Thyroid gland (tissue), 4 donors: ENCODE measurements at regions not wholly inside any gene's neighbourhood (a gene's known extent, or its start where the extent isn't known, plus 50 kb on each side); places are given as distances from the start of the nearest gene placed in this dataset.

Source experiments
- DNase-seq, 2 donors: peaks; one replicate each; pipeline ENCODE4 v3.0.0-alpha.2; 2019
- H3K27ac ChIP-seq, 3 donors: fragments of 200-600 bp; sonication (generic); 1 replicate in 2 of 3; 2 replicates in 1 of 3; pipeline ENCODE4 v1.5.1; 2016 to 2019; ENCODE audit warnings: mild to moderate bottlenecking in 1 of 3, moderate library complexity in 1 of 3
- H3K27me3 ChIP-seq: fragments of 200-600 bp; sonication (generic); one replicate; pipeline ENCODE4 v1.5.1; 2019
- H3K36me3 ChIP-seq, 2 donors: fragments of 200-600 bp; sonication (generic); one replicate each; pipeline ENCODE4 v1.5.1; 2016 to 2019
- H3K4me1 ChIP-seq, 2 donors: fragments of 200-600 bp; sonication (generic); one replicate each; pipeline ENCODE4 v1.5.1; 2017 to 2019
- H3K4me3 ChIP-seq, 3 donors: fragments of 200-600 bp; sonication (generic); replicated peaks in 1 of 3; 1 replicate in 2 of 3; 2 replicates in 1 of 3; pipeline ENCODE4 v1.5.1; 2016; ENCODE audit warnings: mild to moderate bottlenecking in 1 of 3
- H3K9me3 ChIP-seq: fragments of 200-600 bp; sonication (generic); one replicate; pipeline ENCODE4 v1.5.1; 2017
- POLR2A ChIP-seq, 2 donors: fragments of 450-650 bp; IDR thresholded peaks; one replicate each; pipeline ENCODE4 v1.6.1; 2017; ENCODE audit warnings: antibody characterized with exemption in 2 of 2, mild to moderate bottlenecking in 2 of 2, moderate library complexity in 1 of 2
- WGBS, 2 donors: methylation state at CpG; one replicate each; pipeline ENCODE4 v1.1.5; 2017; 5-methylcytosine and 5-hydroxymethylcytosine counted together
- intact Hi-C: fragments of 100-400 bp; cut with DNase I; formaldehyde crosslinking; loops from one replicate; pipeline ENCODE4 v1.15.1; 2023
- TF ChIP-seq, protein P1 (sequence below), 6 experiments: fragments of 200-600 bp in 3 of 6; fragments of 450-650 bp in 3 of 6; sonication (generic) in 3 of 6; IDR thresholded peaks; one replicate each; pipeline ENCODE4 v1.5.1; 2016 to 2019; ENCODE audit warnings: antibody characterized with exemption in 6 of 6, mild to moderate bottlenecking in 2 of 6, inconsistent platforms in 1 of 6, moderate library complexity in 1 of 6

DNA sequence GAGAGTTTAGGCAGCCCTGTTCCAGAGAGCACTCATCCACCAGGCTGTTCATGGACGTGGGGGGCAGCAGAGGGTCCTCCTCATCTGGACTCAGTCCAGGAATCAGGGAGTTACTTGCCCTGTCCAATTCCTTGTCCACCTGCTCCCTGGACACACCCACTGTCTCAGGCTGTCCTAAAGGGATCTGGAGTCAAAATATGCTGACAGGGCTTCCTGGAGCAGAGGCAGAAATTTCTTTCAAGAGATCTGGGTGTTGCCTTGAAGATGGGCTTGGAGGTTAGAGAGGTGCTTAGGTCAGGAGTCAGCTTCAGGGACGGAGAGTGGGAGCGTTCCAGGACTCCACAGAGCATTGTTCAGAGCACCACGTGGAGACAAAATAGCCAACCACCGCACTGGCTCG, 65.8 kb upstream of the SHISA2 start:
- 75 to 76% methylated on average over 6 of the region's 6 CpGs for WGBS, 2 donors
- DNase-seq = no peak
- H3K9me3 ChIP-seq = no peaks in the 10 kb centered on the region
- intact Hi-C loops = no loop called here
- H3K4me3 ChIP-seq = no peak overlapping the region
- no peaks in the 10 kb centered on the region for H3K36me3 ChIP-seq
- no peaks in the 10 kb centered on the region for H3K4me1 ChIP-seq
- H3K27me3 ChIP-seq = no peaks in the 10 kb centered on the region
- H3K27ac ChIP-seq = no peak overlapping the region
- TF ChIP-seq, protein P1, sequence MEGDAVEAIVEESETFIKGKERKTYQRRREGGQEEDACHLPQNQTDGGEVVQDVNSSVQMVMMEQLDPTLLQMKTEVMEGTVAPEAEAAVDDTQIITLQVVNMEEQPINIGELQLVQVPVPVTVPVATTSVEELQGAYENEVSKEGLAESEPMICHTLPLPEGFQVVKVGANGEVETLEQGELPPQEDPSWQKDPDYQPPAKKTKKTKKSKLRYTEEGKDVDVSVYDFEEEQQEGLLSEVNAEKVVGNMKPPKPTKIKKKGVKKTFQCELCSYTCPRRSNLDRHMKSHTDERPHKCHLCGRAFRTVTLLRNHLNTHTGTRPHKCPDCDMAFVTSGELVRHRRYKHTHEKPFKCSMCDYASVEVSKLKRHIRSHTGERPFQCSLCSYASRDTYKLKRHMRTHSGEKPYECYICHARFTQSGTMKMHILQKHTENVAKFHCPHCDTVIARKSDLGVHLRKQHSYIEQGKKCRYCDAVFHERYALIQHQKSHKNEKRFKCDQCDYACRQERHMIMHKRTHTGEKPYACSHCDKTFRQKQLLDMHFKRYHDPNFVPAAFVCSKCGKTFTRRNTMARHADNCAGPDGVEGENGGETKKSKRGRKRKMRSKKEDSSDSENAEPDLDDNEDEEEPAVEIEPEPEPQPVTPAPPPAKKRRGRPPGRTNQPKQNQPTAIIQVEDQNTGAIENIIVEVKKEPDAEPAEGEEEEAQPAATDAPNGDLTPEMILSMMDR (IDR thresholded peaks at IDR 0.05) = no peak
- TF ChIP-seq POLR2A (IDR thresholded peaks at IDR 0.05) = no peak

DNA sequence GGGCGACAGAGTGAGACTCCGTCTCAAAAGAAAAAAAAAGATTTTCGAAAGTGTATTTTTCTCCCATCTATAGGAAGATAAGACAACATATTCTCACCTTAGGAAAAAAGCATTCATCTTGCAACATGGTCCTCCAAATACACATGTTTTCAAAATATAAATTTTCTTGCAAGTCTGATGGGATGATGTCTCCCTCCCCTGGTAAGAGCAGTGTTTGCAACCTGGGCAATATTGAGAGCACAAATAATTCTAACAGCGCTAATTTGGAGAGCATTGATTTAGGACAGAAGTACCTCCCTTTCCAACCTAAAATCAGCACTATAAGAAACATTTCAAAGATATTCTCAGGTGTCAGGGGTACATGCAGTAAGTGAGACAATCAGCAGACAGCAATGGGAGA, 61.0 kb upstream of the SHISA2 start:
- Histone ChIP-seq H3K27ac (no peak overlapping the region), H3K9me3 (no peaks in the 10 kb centered on the region), H3K27me3 (no peaks in the 10 kb centered on the region), H3K36me3 (no peaks in the 10 kb centered on the region), H3K4me3 (no peak overlapping the region), H3K4me1 (no peaks in the 10 kb centered on the region)
- TF ChIP-seq, protein P1 (IDR thresholded peaks at IDR 0.05) = peak in 3 of 6 experiments; percentile 22 to 36 (median 24)
- TF ChIP-seq POLR2A (IDR thresholded peaks at IDR 0.05) = no peak
- intact Hi-C loops = no loop called here
- 87 to 89% methylated on average over 4 of the region's 4 CpGs for WGBS, 2 donors
- DNase-seq = no peak

DNA sequence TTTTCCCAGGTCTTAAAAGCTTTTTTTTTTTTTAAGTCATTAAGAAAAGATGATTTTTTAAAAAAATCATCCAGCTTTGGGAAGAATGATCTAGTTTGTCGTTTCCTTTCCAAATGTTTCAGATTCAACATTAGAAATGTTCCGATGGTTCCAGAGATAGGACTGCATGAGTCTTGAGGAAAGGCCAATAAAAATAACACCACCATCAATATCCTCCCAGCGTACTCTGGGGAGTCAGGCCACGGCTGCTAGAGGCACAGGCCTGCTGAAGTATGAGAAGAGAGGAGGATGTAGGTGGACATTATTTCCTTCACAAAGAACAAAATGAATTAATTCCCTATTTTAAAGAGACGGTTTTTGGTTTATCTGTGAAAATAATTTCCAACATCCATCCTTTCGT, 60.0 kb upstream of the SHISA2 start:
- WGBS, 2 donors = 74 to 76% methylated on average over 6 of the region's 6 CpGs
- Histone ChIP-seq H3K27me3 (no peaks in the 10 kb centered on the region), H3K27ac (no peak overlapping the region), H3K4me1 (no peaks in the 10 kb centered on the region), H3K9me3 (no peaks in the 10 kb centered on the region), H3K4me3 (no peak overlapping the region), H3K36me3 (no peaks in the 10 kb centered on the region)
- no peak for TF ChIP-seq POLR2A (IDR thresholded peaks at IDR 0.05)
- TF ChIP-seq, protein P1 (IDR thresholded peaks at IDR 0.05) = no peak
- intact Hi-C loops = no loop called here
- no peak for DNase-seq
